HG02884 (cell line): ENCODE measurements at regions not wholly inside any gene's neighbourhood (a gene's known extent, or its start where the extent isn't known, plus 50 kb on each side); places are given as distances from the start of the nearest gene placed in this dataset.

ENCODE experiments used
- ATAC-seq: cut with Tn5 transposase; IDR thresholded peaks from one replicate; pipeline ENCODE4 v1.9.1; 2021; ENCODE audit warnings: mild to moderate bottlenecking, moderate library complexity; ENCODE audit not compliant: unreplicated experiment

DNA sequence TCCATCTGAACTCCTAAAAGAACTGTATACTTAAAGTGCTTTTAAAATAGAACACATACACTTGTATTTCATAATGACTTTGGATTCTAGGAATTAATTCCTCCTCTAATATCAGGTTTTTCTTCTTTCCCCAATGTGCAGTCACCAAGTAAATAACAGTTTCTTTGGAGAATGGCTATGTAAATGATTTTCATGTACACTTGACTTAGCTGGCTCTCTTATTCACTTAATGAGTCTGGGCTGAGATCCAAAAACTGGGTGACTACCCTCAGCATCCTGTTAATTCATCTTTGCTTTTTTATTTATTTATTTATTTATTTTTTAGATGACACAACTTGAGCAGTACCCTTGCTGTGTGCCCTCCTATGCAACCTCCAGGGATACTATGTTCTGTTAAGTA is 1003.7 kb downstream of the SLITRK1 start:
- ATAC-seq: no peak

DNA sequence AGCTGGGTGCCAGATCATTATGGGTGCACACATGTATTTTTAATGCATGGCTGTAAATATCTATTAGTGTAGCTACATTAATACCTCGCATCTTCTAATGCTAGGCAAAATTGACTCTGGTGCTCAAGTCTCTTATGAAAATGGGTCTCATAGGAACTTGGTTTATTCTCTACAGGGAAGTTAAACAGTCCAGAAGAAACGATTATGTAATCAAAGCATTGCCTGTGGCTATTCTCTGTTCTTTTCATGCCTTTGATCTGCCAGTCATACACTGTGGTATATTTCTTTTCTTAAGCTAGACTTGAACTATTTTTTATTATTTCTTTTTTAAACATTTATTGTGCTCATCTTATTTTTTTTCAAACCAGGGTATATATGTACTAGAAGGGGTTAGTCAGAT is 1015.0 kb downstream of the SLITRK1 start:
- no peak for ATAC-seq

- ATAC-seq: no peak
These were observed 1031.6 kb downstream of the SLITRK1 start for GRCh38 chr13:82850644-82851043.

DNA sequence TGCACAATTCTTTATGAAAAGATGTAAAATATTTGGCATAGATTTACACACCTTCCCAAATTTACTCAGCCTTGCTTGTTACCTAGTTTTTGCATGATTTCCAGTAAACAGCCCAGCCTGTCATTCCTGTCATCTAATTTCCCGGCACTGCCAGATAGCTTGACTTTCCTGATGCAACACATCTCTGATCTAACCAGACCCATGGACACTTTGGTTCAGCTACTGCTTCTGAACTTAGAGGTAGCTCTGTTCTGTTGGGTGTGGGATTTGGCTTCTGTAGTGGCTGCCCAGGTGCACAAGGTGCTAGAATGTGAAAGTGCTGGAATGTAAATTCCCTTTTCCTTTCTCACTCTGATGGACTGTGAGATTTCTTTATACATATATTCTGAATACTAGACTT is 1033.5 kb downstream of the SLITRK1 start:
- ATAC-seq: no peak

GRCh38 chr13:82847595-82847994 is 1034.7 kb downstream of the SLITRK1 start:
- ATAC-seq: no peak

DNA sequence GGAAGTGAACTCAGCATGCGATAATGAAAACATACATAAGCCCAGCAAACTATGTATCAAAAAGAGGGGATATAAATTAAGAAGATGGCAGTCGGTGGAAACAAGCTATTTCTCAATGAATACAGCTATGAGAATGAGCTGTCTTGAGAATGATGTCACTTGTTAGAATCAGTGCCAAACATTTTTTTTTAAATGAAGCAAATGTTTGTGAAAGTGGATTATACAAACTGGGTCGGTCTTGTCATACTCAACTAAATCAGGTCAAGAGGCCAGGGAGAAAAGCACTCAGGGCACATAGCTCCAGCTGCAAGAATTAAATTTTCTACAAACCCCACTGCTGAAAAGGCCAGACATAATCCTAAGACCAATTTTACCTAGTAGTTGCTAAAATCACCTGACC is 1048.4 kb downstream of the SLITRK1 start:
- no peak for ATAC-seq

DNA sequence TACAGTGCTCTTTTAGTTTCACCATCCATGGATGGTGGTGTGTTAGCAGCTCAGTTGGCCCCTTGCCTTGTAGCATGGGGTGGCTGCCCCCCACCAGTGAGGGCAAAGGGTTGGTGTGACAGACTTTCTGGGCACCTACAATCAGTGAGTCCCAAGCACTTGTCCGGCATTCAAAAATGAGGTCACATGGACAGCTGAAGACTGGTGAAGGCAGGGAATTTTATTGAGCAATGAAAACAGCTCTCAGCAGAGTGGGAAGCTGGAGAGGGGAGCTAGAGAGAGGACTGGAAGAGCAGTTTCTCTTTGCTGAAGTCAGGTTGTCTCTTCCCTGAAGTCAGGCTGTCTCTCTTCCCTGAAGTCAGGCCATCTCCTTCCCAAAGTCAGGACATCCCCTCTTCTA is 1053.2 kb downstream of the SLITRK1 start:
- ATAC-seq: no peak

GRCh38 chr13:82827724-82828123 is 1054.5 kb downstream of the SLITRK1 start:
- ATAC-seq: no peak

DNA sequence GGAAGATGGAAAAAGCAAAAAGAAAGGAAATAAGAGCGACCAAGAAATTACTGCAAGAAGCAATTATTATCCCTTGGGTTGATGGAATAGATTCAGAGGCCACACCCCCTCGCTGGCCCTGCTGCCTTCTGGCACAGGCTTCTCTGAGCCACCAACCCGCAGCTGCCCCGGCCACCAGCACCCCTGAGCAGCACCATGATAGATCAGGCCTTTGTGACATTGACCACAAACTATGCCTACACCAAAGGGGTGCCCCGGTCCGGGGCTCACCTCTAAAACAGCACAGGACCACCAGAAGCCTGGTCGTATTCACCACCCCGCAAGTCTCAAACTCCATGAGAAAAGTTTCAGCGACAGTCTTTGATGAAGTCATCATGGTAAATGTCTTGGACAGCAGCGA is 1059.3 kb downstream of the SLITRK1 start:
- ATAC-seq: no peak

GRCh38 chr13:82817133-82817532 is 1065.1 kb downstream of the SLITRK1 start:
- ATAC-seq: no peak

DNA sequence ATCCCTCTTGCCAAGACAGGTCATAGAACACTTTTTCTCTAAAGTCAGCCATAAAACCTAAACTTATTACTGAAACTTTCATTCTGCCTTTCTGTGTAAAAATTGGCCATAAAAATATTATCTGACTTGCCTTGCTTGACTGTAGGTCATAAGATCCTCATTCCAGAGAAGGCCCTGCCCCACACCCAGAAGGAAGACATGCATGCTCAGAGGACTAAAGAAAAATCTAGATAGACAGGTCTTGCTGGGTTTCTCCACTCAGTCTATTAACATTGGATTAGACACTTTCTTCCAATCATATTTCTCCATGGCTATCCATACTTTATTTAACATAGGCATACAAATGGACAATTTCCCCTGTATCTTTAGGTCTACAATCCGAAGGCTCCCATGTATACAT is 1066.5 kb downstream of the SLITRK1 start:
- ATAC-seq: no peak

DNA sequence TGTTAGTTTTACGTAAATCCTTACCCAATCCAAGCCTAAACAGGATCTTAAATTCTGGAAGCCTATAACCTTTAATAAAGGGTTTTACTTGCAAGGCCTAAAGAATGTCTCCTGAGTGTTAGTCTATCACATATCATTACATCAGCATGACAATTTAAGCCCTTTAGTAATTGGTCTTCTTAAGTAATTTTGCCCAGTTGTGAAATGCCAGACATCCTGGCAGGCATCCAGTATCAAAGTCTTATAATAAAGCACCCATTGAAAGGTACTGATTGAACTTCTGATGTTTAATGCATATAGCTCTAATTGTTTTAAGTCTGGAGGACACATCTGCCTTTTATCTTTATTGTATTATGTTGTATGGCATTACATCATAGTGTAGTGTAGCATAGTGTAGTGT is 1078.9 kb downstream of the SLITRK1 start:
- no peak for ATAC-seq

GRCh38 chr13:82802528-82802927 is 1079.7 kb downstream of the SLITRK1 start:
- no peak for ATAC-seq

- ATAC-seq: no peak
These were observed 1081.9 kb downstream of the SLITRK1 start for GRCh38 chr13:82800391-82800790.

DNA sequence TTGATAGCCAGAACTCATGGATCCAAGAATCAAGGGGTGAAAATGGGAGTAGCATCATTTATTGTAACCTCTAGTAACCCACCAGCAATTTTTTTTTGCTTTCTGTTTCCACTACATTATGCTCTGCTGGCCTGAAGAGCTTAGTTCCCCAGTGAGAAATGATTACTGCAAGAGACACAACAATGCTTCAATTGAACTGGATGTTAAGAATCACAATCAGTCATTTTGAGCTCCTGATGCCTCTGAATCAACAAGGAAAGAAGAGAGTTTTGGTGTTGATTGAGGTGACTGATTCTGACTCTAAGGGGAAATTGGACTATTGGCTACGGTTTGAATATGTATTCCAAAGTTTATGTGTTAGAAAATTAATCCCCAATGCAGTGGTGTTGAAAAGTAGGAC is 1084.4 kb downstream of the SLITRK1 start:
- no peak for ATAC-seq

GRCh38 chr13:82791035-82791434 is 1091.2 kb downstream of the SLITRK1 start:
- ATAC-seq: no peak

- ATAC-seq: no peak
These were observed 1109.5 kb downstream of the SLITRK1 start for GRCh38 chr13:82772816-82773215.

DNA sequence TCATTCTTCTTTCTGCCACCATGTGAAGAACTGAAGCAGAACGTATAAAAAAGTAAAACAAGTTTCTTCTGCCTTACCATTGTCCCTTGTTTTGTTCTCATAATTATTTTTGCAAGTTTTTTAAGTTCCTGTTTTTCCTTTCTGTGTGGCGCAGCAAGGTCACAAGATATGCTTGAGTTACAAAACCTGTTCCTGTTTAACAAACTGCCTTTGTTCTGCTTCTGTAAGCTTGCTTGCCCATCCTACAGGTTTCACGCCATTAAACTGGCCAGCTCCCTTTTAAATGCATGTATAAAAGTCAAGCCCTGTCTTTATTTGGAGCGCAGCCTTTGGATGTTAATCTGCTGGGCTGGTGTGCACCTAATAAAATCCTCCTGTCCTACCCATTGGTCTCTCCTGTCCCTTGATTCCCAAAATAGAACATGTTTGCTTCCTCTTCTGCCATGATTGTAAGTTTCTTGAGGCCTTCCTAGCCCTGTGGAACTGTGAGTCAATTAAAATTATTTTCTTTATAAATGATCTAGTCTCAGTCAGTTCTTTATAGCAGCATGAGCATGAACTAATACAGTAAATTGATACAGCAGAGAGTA is 1115.4 kb downstream of the SLITRK1 start:
- ATAC-seq: no peak

- no peak for ATAC-seq
These were observed 1124.2 kb downstream of the SLITRK1 start for GRCh38 chr13:82758044-82758443.

DNA sequence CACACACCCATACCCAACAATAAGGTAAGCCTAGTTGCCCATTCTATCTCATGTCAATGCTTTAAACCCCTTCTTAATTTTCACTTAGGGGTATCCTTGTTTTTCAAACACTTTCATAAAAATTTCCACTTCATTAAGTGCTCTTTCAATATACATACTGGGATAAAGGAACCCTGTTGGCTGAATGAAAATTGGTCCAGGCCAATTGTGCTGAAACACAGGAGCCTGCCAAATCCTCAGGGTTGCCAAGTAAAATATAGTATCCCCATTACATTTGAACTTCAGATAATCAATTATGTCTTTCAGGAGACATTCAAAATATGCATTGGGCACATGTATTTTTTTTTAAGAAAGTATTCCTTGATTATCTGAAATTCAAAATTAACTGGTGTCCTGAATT is 1131.1 kb downstream of the SLITRK1 start:
- no peak for ATAC-seq

GRCh38 chr13:82749551-82749950 is 1132.7 kb downstream of the SLITRK1 start:
- no peak for ATAC-seq

DNA sequence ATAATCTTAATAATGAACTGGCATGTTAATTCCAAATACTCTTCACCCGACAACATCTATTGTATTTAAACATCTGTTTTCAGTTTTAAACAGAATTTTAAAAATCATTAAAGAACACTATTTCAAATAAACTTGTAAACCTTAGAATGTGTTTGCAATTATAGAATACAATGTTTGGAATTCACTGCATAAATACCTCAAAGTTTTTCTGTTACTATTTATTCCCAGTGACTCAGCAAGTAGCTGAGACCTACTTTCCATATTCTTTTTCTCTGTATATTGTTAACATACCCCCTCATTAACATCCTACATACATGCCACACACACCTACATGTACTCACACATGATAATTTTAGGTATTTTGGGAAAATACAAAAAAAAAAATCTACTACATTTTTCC is 1134.3 kb downstream of the SLITRK1 start:
- no peak for ATAC-seq

- no peak for ATAC-seq
These were observed 1135.0 kb downstream of the SLITRK1 start for GRCh38 chr13:82747291-82747690.

DNA sequence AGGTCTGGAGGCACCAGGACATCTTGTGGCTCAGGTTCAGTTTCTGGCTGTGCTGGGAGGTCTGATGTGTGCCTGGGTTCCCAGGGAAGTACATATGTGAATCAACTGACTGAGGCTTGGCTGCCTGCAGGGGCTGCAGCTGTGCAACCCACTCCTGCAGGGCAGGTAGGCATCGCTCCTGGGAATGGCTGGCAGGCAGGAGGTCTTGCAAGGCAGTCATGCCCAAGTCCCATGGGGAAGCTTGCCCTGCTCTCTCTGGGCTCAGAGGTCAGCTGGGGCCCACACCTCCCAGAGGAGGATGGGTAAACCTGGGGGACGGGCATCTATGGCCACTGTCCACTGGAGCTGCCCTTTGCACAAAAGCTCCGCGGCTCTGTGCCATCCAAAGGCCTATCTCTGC is 1141.8 kb downstream of the SLITRK1 start:
- ATAC-seq: no peak
